Natural killer cell treated with Interleukin-12 subunit alpha and Interleukin-12 subunit beta and Interleukin-15 and Interleukin-18, amount 100 ng/mL, for 72 hours (primary cell): ENCODE measurements at regions not wholly inside any gene's neighbourhood (a gene's known extent, or its start where the extent isn't known, plus 50 kb on each side); places are given as distances from the start of the nearest gene placed in this dataset.

Experiments
- ATAC-seq, 2 donors: fragments of 150-1000 bp; cut with Tn5 transposase in 1 of 2; sonication (Bioruptor Pico), chemical (Tn5 transposase) in 1 of 2; 2 replicates each; pipeline ENCODE4 v1.10.0; 2021
- DNase-seq: peaks from one replicate; pipeline ENCODE4 v3.0.0; 2022; ENCODE audit warnings: low spot score
- H3K27ac Mint-ChIP-seq, 2 donors: 1 replicate in 1 of 2; 2 replicates in 1 of 2; pipeline ENCODE4 v1.8.0; 2022; ENCODE audit warnings: mixed read lengths in 2 of 2, mild to moderate bottlenecking in 1 of 2, moderate library complexity in 1 of 2
- H3K27me3 Mint-ChIP-seq, 2 donors: 1 replicate in 1 of 2; 2 replicates in 1 of 2; pipeline ENCODE4 v1.8.0; 2022; ENCODE audit warnings: mixed read lengths in 2 of 2
- H3K36me3 Mint-ChIP-seq: one replicate; pipeline ENCODE4 v1.8.0; 2022; ENCODE audit warnings: mixed read lengths
- H3K4me1 Mint-ChIP-seq, 2 donors: 1 replicate in 1 of 2; 2 replicates in 1 of 2; pipeline ENCODE4 v1.8.0; 2022; ENCODE audit warnings: low read depth in 2 of 2, mixed read lengths in 2 of 2, mild to moderate bottlenecking in 1 of 2
- H3K4me3 Mint-ChIP-seq: one replicate; pipeline ENCODE4 v1.8.0; 2022; ENCODE audit warnings: mixed read lengths
- H3K9me3 Mint-ChIP-seq: 2 replicates; pipeline ENCODE4 v1.8.0; 2022; ENCODE audit warnings: mixed read lengths

GRCh38 chr3:161555320-161555719 is 58.7 kb downstream of the OTOL1 start:
- Mint-ChIP-seq H3K27me3 (peaks cover 2 to 5% of the 10 kb centered on the region in 2 donors), H3K36me3 (no peaks in the 10 kb centered on the region), H3K4me1 (no peaks in the 10 kb centered on the region), H3K27ac (no peak overlapping the region), H3K9me3 (no peaks in the 10 kb centered on the region), H3K4me3 (no peak overlapping the region)
- DNase-seq = no peak
- ATAC-seq = no peak

GRCh38 chr3:161556533-161556932 is 59.9 kb downstream of the OTOL1 start:
- Mint-ChIP-seq H3K9me3 (no peaks in the 10 kb centered on the region), H3K27ac (no peak overlapping the region), H3K4me1 (no peaks in the 10 kb centered on the region), H3K4me3 (no peak overlapping the region), H3K36me3 (no peaks in the 10 kb centered on the region), H3K27me3 (peaks cover 9 to 10% of the 10 kb centered on the region in 2 donors)
- no peak for DNase-seq
- no peak for ATAC-seq

- Mint-ChIP-seq H3K4me3 (no peak overlapping the region), H3K36me3 (no peaks in the 10 kb centered on the region), H3K27me3 (peaks cover 9% of the 10 kb centered on the region in 2 donors), H3K4me1 (no peaks in the 10 kb centered on the region), H3K27ac (no peak overlapping the region), H3K9me3 (no peaks in the 10 kb centered on the region)
- ATAC-seq (no peak), DNase-seq (no peak)
Observed at GRCh38 chr3:161556941-161557340, 60.3 kb downstream of the OTOL1 start.

GRCh38 chr3:161557445-161558150 is 61.0 kb downstream of the OTOL1 start:
- DNase-seq (no peak), ATAC-seq (no peak)
- H3K27me3 Mint-ChIP-seq = peaks cover 7 to 9% of the 10 kb centered on the region in 2 donors
- H3K27ac Mint-ChIP-seq = no peak overlapping the region
- H3K4me3 Mint-ChIP-seq = no peak overlapping the region
- no peaks in the 10 kb centered on the region for H3K4me1 Mint-ChIP-seq
- no peaks in the 10 kb centered on the region for H3K9me3 Mint-ChIP-seq
- H3K36me3 Mint-ChIP-seq = no peaks in the 10 kb centered on the region

- no peaks in the 10 kb centered on the region for H3K36me3 Mint-ChIP-seq
- H3K9me3 Mint-ChIP-seq = no peaks in the 10 kb centered on the region
- H3K27ac Mint-ChIP-seq = no peak overlapping the region
Observed at GRCh38 chr3:161558236-161558635, 61.6 kb downstream of the OTOL1 start.

GRCh38 chr3:161559177-161559998 is 62.8 kb downstream of the OTOL1 start:
- Mint-ChIP-seq H3K9me3 (no peaks in the 10 kb centered on the region), H3K27me3 (peaks cover 5 to 9% of the 10 kb centered on the region in 2 donors), H3K36me3 (no peaks in the 10 kb centered on the region), H3K27ac (no peak overlapping the region), H3K4me1 (no peaks in the 10 kb centered on the region), H3K4me3 (no peak overlapping the region)
- DNase-seq = no peak
- no peak for ATAC-seq

More at GRCh38 chr3:161558236-161558635, 61.6 kb downstream of the OTOL1 start:
- peaks cover 5 to 9% of the 10 kb centered on the region in 2 donors for H3K27me3 Mint-ChIP-seq
- DNase-seq (no peak), ATAC-seq (no peak)
- H3K4me3 Mint-ChIP-seq = no peak overlapping the region
- no peaks in the 10 kb centered on the region for H3K4me1 Mint-ChIP-seq

- Mint-ChIP-seq H3K27me3 (peaks cover 5 to 9% of the 10 kb centered on the region in 2 donors), H3K36me3 (no peaks in the 10 kb centered on the region), H3K4me1 (no peaks in the 10 kb centered on the region), H3K27ac (no peak overlapping the region), H3K9me3 (no peaks in the 10 kb centered on the region), H3K4me3 (no peak overlapping the region)
- no peak for ATAC-seq
- no peak for DNase-seq
Observed at GRCh38 chr3:161560008-161560637, 63.5 kb downstream of the OTOL1 start.

GRCh38 chr3:161567577-161568361 is 71.2 kb downstream of the OTOL1 start:
- Mint-ChIP-seq H3K36me3 (no peaks in the 10 kb centered on the region), H3K4me1 (no peaks in the 10 kb centered on the region), H3K27me3 (peaks cover 0 to 3% of the 10 kb centered on the region in 2 donors), H3K9me3 (no peaks in the 10 kb centered on the region), H3K4me3 (no peak overlapping the region), H3K27ac (no peak overlapping the region)
- DNase-seq = no peak
- ATAC-seq = no peak

- no peak for ATAC-seq
- H3K36me3 Mint-ChIP-seq = no peaks in the 10 kb centered on the region
- H3K27ac Mint-ChIP-seq = no peak overlapping the region
- peaks cover 0 to 3% of the 10 kb centered on the region in 2 donors for H3K27me3 Mint-ChIP-seq
- H3K9me3 Mint-ChIP-seq = no peaks in the 10 kb centered on the region
- no peaks in the 10 kb centered on the region for H3K4me1 Mint-ChIP-seq
- no peak for DNase-seq
- H3K4me3 Mint-ChIP-seq = no peak overlapping the region
Observed at GRCh38 chr3:161568671-161569070, 72.1 kb downstream of the OTOL1 start.

- no peak for DNase-seq
- no peak overlapping the region for H3K27ac Mint-ChIP-seq
- no peaks in the 10 kb centered on the region for H3K4me1 Mint-ChIP-seq
- no peaks in the 10 kb centered on the region for H3K27me3 Mint-ChIP-seq
- no peaks in the 10 kb centered on the region for H3K36me3 Mint-ChIP-seq
- no peak for ATAC-seq
- peaks cover 5% of the 10 kb centered on the region for H3K9me3 Mint-ChIP-seq
- no peak overlapping the region for H3K4me3 Mint-ChIP-seq
Observed at GRCh38 chr3:161571951-161572350, 75.3 kb downstream of the OTOL1 start.

GRCh38 chr3:161573136-161573535 is 76.5 kb downstream of the OTOL1 start:
- no peaks in the 10 kb centered on the region for H3K27me3 Mint-ChIP-seq
- H3K27ac Mint-ChIP-seq = no peak overlapping the region
- no peak for ATAC-seq
- no peak overlapping the region for H3K4me3 Mint-ChIP-seq
- H3K4me1 Mint-ChIP-seq = no peaks in the 10 kb centered on the region
- H3K36me3 Mint-ChIP-seq = no peaks in the 10 kb centered on the region
- peaks cover 5% of the 10 kb centered on the region for H3K9me3 Mint-ChIP-seq
- DNase-seq = no peak

- Mint-ChIP-seq H3K27me3 (no peaks in the 10 kb centered on the region), H3K9me3 (peaks cover 5% of the 10 kb centered on the region), H3K4me1 (no peaks in the 10 kb centered on the region), H3K27ac (no peak overlapping the region), H3K4me3 (no peak overlapping the region), H3K36me3 (no peaks in the 10 kb centered on the region)
- DNase-seq (no peak), ATAC-seq (no peak)
Observed at GRCh38 chr3:161575901-161576300, 79.3 kb downstream of the OTOL1 start.

GRCh38 chr3:161576311-161576710 is 79.7 kb downstream of the OTOL1 start:
- no peaks in the 10 kb centered on the region for H3K4me1 Mint-ChIP-seq

More at GRCh38 chr3:161576311-161576710, 79.7 kb downstream of the OTOL1 start:
- Mint-ChIP-seq H3K9me3 (peaks cover 5% of the 10 kb centered on the region), H3K36me3 (no peaks in the 10 kb centered on the region), H3K27ac (no peak overlapping the region), H3K27me3 (no peaks in the 10 kb centered on the region), H3K4me3 (no peak overlapping the region)
- DNase-seq (no peak), ATAC-seq (no peak)
